Stimulated activated CD4-positive, alpha-beta T cell treated with anti-CD3 and anti-CD28 coated beads, Interleukin-4, amount 100 ng/mL, for 24 hours (primary cell): ENCODE measurements at regions not wholly inside any gene's neighbourhood (a gene's known extent, or its start where the extent isn't known, plus 50 kb on each side); places are given as distances from the start of the nearest gene placed in this dataset.
"Not testable (repeated sequence)": the region's sequence is repeated elsewhere in the genome, so short reads cannot be mapped to it uniquely, and the experiment has no call there.

Experiments used
- DNase-seq: peaks from one replicate; pipeline ENCODE4 v3.0.0-alpha.2; 2020

DNA sequence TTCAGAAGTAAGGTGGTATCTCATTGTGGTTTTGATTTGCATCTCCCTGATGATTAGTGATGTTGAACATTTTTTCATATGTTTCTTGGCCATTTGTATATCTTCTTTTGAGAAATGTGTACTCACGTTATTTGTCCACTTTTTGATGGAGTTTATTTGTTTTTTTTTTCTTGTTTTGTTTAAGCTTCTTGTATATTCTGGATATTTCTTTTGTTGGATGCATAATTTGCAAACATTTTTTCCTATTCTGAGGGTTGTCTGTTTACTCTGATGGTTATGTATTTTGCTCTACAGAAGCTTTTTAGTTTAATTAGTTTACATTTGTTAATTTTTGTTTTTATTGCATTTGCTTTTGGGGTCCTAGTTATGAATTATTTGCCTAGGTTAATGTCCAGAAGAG, 927.4 kb upstream of the LRFN5 start:
- DNase-seq: no peak

- not testable (repeated sequence) for DNase-seq
Observed at GRCh38 chr14:40677206-40677605, 929.5 kb upstream of the LRFN5 start.

- DNase-seq: no peak
Observed at GRCh38 chr14:40674502-40674901, 932.2 kb upstream of the LRFN5 start.

GRCh38 chr14:40656311-40656710, 950.4 kb upstream of the LRFN5 start:
- DNase-seq: no peak

DNA sequence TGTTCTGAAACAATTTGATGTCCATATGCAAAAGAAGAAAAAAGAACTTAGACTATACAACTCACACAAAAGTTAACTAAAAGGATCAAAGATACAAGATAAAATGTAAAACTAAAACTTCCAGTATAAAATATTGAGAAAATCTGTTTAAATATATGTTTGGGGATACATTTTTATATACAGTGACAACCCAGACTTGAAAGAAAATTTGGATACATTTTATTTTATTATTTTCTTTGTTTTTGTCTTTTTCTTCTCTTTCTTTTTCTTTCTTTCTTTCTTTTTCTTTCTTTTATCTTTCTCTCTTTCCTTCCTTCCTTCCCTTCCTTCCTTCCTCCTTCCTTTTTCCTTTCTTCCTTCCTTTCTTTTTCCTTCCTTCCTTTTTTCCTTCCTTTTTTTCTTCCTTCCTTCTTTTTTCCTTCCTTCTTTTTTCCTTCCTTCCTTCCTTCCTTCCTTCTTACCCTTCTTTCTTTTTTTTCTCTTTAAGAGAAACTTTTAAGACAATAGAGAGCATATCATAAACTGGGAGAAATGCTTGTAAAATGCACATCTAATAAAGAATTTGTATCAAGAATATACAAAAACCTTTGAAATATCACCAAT, 954.5 kb upstream of the LRFN5 start:
- no peak for DNase-seq

DNA sequence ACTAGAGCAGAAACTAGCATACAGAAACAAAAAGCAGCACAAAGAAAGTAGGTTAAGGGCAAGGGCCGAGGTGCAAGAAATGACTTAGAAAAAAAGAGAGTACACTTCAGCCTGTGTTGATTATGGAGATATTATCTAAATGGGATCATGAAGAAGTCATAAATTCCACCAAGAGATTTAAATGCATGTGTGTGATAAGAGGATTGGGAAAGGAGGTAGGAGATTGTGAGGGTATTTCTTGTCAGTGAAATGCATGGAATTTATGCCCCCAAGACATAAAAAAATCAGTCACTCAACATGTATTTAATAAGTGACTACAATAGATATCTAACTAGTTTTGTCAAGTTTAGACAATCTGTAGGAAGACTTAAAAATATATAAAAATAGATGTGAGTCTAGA, 976.2 kb upstream of the LRFN5 start:
- DNase-seq: no peak

DNA sequence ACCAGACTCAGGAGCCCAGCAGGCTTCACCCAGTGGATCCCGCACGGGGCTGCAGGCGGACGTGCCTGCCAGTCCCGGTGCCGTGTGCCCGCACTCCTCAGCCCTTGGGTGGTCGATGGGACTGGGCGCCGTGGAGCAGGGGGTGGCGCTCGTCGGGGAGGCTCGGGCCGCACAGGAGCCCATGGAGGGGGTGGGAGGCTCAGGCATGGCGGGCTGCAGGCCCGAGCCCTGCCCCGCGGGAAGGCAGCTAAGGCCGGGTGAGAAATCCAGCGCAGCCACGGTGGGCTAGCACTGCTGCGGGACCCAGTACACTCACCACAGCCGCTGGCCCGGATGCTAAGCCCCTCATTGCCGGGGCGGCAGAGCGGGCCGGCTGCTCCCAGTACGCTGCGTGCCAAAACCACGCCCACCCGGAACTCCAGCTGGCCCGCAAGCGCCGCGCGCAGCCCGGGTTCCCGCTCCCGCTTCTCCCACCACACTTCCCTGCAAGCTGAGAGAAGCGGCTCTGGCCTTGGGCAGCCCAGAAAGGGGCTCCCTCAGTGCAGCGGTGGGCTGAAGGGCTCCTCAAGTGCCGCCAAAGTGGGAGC, 977.0 kb upstream of the LRFN5 start:
- DNase-seq: not testable (repeated sequence)

GRCh38 chr14:40629144-40629543, 977.5 kb upstream of the LRFN5 start:
- DNase-seq: no peak

- no peak for DNase-seq
Observed at GRCh38 chr14:40623643-40624042, 983.0 kb upstream of the LRFN5 start.

- DNase-seq: no peak
Observed at GRCh38 chr14:40618225-40618898, 988.3 kb upstream of the LRFN5 start.

GRCh38 chr14:40616579-40616978, 990.1 kb upstream of the LRFN5 start:
- DNase-seq: no peak

DNA sequence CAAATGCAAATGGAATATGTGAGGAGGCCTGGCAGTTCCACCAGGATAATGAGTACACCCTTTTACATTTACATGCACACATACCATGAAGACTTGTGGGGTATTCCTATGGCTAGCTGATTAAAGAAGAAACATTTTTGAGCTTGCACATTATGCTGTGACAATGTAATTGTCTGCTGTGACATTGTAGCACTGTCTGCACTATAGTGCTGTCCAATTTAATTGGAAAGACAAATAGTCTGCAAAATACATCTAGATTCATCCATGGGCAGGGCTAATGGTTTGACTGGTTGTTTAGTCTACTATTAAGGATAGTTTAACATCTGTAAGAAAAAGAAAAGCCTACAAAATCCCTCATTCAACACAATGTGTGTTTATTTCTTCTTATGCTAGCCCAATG, 1005.6 kb upstream of the LRFN5 start:
- DNase-seq: no peak

- no peak for DNase-seq
Observed at GRCh38 chr14:40599725-40600124, 1007.0 kb upstream of the LRFN5 start.

- no peak for DNase-seq
Observed at GRCh38 chr14:40581264-40581663, 1025.4 kb upstream of the LRFN5 start.

DNA sequence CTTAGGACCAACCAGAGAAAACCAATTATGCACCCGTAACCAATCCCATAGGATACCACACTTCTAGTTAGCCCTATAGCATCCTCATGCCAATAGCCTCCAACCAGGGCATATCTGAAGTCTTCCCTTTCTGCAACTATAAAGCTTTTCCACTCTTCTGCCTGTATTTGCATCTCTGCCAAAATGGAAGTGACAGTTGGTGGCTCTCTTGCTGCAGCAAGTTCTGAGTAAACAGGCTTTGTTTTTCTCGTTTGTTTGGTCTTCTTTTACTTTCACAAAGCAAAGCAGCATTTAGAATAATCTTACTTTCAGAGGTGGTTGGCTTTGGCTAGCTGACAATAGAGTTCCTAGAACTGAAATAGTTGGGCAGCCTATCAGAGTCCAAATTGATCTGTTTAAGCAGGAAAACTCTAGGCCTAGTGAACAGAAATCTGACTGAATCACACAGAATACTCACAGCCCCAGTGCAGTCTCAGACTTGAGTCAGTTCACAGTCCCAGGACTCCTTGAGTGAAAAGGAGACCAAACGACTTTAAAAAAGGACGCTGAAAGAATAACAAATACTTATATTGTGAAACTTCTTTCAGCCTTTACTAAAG, 1029.7 kb upstream of the LRFN5 start:
- DNase-seq: no peak

GRCh38 chr14:40574780-40575179, 1031.9 kb upstream of the LRFN5 start:
- DNase-seq: no peak

DNA sequence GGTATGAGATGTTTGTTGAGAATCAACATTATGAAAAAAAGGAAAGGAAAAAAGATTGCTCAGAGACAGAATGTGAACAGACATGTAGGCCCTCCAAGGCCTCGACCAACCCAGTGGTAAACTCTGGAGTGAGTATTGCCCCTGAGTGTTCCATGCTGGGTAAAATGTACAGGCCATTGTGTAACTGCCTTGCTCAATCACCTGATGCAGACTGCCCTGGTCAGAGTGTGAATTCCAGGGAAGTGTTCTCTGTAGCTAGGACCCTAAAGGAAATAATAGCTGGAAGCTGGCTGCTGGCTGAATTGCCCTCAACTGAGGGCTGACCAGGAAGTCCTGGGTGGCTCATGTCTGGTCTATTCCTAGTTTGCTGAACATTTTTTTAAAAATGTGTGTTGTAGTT, 1081.4 kb upstream of the LRFN5 start:
- no peak for DNase-seq

DNA sequence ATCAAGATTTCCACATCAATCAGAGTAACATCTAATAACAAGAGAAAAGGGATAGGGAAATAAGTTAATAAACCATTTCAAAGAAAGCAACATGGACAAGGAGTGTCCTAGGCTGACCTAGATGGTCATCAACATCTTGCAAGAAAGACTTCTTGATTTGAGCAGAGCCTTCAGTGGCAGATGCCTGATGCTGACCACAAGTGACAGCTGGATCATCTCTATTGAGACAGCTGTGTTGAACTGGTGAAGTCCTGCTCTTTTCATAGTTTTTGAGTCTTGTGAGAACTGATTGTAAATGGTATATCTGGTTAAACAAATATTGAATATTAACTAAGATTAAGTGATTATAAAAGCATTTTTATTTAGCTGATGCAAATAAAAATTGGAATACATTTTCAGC, 1083.6 kb upstream of the LRFN5 start:
- no peak for DNase-seq

DNA sequence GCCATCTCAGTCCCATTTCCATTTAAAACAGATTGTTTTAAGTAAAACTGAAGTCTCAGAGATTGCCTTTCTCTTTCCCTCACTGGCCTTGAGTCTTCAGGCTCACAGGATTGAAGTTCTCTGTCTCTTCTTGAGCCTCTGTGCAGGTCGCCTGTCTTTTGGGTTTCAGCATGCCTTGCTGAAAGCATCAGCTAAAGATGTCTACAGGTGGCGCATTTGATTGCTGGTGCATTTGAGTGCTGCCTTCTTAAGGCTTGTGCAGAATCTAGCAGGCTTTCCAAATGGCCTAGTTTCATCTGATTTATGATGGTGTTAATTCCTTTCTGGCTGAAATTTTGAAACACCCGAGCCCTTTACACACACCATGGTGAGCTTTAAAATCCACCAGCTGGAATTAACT, 1062.2 kb upstream of the FBXO33 start:
- no peak for DNase-seq

DNA sequence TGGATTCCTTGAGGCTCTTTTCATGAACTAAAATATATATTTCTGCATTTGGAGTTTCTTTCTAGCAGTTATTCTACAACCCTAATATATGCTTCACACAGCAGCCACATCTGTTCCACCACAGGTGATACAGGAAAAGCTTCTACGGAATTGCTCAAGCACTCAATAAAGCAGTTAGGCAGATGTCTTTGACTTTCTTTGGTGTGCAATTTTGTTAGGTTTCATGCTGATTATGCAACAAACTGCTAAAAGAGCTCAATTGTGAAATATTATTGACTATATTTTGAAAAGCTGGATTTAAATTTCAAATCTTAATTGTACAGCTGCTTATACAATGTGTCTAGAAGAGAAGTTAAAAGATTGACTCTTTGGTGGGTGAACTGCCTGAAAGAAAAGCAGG, 1055.6 kb upstream of the FBXO33 start:
- DNase-seq: no peak

- DNase-seq: no peak
Observed at GRCh38 chr14:40485688-40486087, 1053.5 kb upstream of the FBXO33 start.

GRCh38 chr14:40476005-40476404, 1043.8 kb upstream of the FBXO33 start:
- DNase-seq: no peak

- DNase-seq: no peak
Observed at GRCh38 chr14:40467969-40468368, 1035.7 kb upstream of the FBXO33 start.

DNA sequence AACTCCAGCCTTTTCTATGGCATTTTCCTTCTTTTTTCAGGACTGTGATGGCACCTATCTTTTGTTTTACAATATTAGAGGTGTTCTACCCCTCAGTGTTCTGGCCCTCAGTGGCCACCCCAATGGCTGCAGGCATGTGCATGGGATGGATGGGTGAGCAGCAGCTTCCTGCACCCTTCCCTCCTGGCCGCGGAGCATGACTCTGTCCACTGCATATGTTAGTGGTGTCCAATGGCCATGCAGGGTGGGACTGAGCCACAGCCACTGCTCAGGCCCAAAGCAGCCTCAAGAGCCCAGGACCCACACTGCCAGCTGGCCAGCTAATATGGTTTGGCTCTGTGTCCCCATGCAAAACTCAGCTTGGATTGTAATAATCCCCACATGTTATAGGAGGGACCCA, 1032.3 kb upstream of the FBXO33 start:
- no peak for DNase-seq
